Testis (tissue), 2 donors: ENCODE measurements at regions not wholly inside any gene's neighbourhood (a gene's known extent, or its start where the extent isn't known, plus 50 kb on each side); places are given as distances from the start of the nearest gene placed in this dataset.

Experiments used
- CTCF ChIP-seq, 3 experiments: fragments of 450-650 bp in 2 of 3; fragments of 200-600 bp in 1 of 3; sonication (generic) in 1 of 3; IDR thresholded peaks; one replicate each; pipeline ENCODE4 v1.5.1; 2016 to 2019; ENCODE audit warnings: antibody characterized with exemption in 3 of 3, mild to moderate bottlenecking in 2 of 3, moderate library complexity in 1 of 3
- POLR2A ChIP-seq: fragments of 450-650 bp; IDR thresholded peaks from one replicate; pipeline ENCODE4 v1.6.1; 2017; ENCODE audit warnings: antibody characterized with exemption, mild to moderate bottlenecking, moderate library complexity

DNA sequence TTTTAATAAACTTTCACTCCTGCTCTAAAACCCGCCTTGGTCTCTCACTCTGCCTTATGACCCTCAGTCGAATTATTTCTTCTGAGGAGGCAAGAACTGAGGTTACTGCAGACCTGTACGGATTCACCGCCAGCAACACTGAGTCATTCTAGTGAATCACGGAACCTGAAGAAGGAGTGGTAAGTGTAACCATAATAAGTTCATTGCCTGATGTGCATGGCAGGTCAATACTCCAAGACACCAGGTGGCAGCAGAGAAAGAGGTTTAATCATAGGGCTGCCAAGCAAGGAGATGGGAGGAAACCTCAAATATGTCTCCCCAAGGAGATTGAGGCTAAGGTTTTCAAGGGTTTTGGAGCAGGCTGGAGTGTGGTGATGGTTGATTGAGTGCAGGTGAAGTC is 204.3 kb upstream of the IPO5 start:
- TF ChIP-seq POLR2A (no peak), CTCF (IDR thresholded peaks at IDR 0.05) (no peak)
